COLO829 (cell line): ENCODE measurements at regions not wholly inside any gene's neighbourhood (a gene's known extent, or its start where the extent isn't known, plus 50 kb on each side); places are given as distances from the start of the nearest gene placed in this dataset.
"Not testable (repeated sequence)": the region's sequence is repeated elsewhere in the genome, so short reads cannot be mapped to it uniquely, and the experiment has no call there.

ENCODE experiments used
- DNase-seq: peaks from one replicate; pipeline ENCODE4 v3.0.0; 2012; ENCODE audit warnings: low spot score

GRCh38 chr12:90593596-90594295 is 361.2 kb downstream of the CCER1 start:
- no peak for DNase-seq

DNA sequence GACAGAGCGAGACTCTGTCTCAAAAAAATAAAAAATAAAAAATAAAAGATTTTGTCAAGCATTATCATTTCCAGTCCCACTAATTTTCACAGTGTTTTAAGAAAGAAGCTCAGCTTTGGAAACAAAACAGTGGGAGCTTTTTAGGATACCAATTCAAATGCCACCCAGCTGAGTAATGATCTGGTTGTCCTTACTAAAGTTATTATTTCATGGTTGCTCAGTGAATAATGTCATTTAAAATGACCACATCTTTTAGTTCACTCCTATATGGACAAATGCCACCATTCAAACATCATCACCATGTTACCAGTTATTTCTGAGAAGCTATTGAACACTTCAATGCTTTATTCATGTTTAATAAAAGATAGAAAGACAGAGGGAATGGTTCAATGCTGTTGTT is 365.0 kb downstream of the CCER1 start:
- peak; percentile 0 for DNase-seq

- no peak for DNase-seq
These were observed 369.2 kb downstream of the CCER1 start for GRCh38 chr12:90585640-90586304.

DNA sequence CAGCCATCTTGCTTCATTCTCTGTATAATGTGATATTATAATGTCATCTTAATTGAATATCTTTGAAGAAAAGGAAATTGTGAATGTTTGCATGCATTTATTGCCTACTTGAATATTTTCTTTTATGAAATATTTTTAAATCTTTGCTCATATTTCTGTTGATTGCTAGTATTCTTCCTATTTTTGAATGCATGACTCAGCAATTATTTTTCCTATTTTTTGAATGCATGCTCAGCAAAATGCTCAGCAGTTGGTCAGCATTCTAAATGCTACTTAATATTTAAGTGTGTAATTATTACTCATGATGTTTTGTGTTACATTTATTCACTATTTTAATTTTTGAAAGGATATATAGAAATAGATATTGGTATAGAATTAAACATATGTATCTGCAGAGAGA is 378.3 kb downstream of the CCER1 start:
- no peak for DNase-seq

- no peak for DNase-seq
These were observed 379.0 kb downstream of the CCER1 start for GRCh38 chr12:90575995-90576394.

- no peak for DNase-seq
These were observed 380.3 kb downstream of the CCER1 start for GRCh38 chr12:90574676-90575075.

GRCh38 chr12:90572778-90573177 is 382.2 kb downstream of the CCER1 start:
- DNase-seq: no peak

GRCh38 chr12:90569685-90570084 is 385.3 kb downstream of the CCER1 start:
- no peak for DNase-seq

- no peak for DNase-seq
These were observed 392.3 kb downstream of the CCER1 start for GRCh38 chr12:90562671-90563070.

- DNase-seq: no peak
These were observed 406.4 kb downstream of the CCER1 start for GRCh38 chr12:90548595-90548994.

- no peak for DNase-seq
These were observed 408.5 kb downstream of the CCER1 start for GRCh38 chr12:90546511-90546910.

GRCh38 chr12:90543841-90544240 is 411.1 kb downstream of the CCER1 start:
- DNase-seq: no peak

DNA sequence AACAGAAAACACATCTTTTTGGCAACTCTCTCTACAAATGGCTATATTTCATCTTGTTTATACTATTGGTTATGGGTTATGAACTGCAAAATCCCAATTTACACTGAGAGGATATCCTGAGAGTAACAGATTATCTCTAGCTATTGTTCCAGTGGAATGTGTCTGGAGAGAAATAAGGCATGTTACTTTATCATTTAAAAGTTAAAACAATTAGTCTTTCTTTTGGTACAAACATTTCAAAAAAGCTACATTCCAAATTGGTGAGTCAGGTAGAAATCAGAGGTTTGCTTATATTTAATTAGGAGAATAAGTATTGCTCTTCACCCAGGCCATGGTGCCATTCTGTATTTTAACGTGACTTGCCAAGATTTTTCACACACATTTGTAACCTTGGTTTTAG is 411.6 kb downstream of the CCER1 start:
- peak; percentile 54 for DNase-seq

- not testable (repeated sequence) for DNase-seq
These were observed 412.1 kb downstream of the CCER1 start for GRCh38 chr12:90542852-90543251.

DNA sequence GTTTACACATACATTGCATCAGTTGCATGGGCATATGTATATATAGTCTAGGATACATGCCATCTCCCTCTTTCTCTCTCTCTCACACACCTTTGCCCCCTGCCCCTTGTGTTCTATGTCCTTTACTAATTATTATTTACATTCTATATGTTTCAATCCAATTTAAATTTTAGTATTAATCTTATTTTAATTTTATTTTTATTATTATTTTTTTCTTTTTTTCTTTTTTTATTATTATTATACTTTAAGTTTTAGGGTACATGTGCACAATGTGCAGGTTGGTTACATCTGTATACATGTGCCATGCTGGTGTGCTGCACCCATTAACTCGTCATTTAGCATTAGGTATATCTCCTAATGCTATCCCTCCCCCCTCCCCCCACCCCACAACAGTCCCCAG is 421.1 kb downstream of the CCER1 start:
- DNase-seq: not testable (repeated sequence)

DNA sequence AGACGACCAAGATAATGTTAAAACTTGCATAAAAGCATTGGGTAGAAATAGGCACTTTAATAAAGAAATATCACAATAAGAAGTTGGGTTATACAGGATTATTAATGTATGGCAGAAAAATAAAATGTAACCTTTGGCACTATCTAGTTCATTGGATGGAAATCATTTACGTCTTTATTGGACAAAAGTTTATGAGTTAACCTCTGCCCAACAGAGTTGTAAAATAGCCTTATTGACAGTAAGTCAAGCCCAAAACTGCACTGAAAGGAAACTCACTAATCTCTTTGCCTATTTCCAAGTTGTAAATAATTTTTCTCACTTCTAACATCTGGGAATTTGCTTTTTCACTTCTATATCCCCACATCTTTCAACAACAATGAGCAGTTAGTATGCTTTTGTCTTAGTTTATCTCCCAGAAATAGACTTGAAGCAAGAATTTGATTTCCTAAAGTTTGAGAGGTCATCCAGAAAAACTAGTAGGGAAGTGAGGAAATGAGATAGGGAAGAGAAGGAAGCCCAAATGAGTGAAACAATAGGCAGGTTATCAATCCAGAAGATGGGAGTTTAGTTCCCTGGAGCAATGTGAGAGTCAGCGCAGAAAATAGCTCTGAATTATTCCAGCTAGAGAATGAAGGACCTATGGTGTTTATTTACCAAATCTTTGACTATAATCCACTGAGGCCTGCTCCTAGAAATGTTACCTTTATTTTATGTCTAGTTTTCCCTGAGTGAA is 434.8 kb downstream of the CCER1 start:
- no peak for DNase-seq

GRCh38 chr12:90519285-90519684 is 435.7 kb downstream of the CCER1 start:
- DNase-seq: no peak

DNA sequence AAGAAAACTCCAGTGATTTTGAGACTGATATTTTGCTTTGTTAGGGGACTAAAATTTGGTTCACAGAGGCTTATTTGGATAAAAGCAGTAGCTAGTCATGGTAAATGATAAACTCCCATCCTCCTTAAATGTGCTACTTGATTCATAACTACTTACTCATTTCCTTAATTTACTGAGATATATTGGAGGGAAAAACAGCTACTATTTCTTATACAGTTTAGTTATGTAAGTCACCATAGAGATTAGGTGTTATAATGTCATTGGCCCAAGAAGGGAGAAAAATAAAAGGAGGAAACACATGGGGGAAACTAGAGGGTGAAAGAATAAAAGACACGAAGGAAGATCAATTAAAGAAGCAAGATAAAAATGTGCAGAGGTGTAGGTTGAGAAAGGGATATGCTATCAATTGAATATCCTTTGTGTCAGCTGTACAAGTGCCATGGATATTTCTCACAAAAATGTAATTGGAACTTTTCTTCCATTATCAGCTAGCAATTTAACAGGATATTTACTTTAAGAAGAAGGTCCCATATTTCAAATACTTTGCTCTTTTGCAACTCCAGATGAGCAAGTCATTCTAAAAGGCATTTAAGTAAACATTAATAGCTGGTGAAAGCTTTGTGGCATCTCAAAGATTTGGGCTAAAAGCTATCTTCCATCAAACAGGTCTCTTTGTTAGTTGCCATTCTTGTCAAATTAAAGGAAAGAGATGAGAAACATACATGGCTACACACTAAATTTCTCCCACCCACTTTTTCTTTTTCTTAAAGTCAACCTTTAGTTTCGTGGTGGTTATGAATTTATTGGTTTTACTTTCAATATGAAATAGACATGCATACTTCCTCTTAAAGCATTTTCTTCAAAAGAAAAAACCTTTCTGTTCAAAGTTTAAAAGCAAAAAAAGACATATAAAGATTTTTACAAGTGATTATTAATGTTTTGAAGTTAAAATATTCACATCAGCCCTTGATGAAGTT is 439.5 kb downstream of the CCER1 start:
- no peak for DNase-seq

DNA sequence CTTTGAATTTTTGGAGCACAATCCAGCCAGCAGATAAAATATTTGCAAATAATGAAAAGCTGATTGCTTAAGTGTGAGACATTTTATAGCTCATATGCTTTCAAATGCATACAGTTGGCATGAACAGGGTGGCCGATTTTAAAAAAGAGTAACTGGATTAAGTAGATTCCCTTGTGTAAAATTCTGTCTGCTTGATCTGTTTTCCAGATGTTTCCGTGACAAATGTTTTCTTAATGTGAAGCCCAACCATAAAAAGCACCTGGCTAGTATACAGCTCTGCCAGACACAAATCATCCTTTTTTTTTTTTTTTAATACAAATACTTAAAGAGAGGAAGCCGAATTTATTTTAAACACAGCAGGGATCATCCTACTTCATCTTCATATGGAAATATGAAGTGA is 440.7 kb downstream of the CCER1 start:
- no peak for DNase-seq

GRCh38 chr12:90512518-90512917 is 442.5 kb downstream of the CCER1 start:
- DNase-seq: no peak

DNA sequence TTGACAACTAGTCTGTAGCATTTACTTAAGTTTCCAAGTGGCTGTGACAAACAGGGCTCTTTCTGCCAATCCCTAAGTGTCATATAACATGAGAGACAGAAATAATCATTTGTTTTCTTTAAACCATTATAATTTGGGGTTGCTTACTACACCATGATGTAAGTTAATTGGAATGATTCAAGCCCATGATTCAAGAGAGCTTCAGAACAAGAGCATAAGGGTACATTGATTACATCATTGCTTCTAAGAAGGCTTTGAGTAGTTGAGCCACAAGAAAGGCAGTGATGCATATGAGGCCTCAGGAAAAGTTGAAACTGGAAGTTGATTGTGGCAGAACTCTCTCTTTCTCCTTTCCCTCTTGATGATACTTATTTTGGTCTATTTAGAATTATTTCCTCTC is 444.0 kb downstream of the CCER1 start:
- DNase-seq: no peak

DNA sequence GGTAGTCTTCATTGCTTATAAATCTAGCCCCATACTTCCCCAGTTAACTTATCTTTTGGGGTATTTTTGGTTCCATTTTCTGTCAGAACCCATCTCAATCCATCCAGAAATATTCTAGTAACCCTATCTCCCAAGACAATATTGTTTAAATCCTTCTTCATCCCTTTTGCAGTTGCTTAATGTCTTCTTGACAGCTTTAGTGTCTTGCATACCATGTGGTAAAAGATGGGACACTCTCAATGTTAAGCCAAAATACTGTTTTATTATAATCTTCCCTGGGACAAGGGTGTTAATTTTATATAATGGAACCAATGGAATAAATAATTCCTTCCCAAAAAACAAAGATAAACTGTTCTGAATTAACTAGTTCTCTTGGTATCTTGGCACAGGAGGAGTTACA is 450.2 kb downstream of the CCER1 start:
- DNase-seq: no peak
